H1 (cell line): ENCODE measurements at regions not wholly inside any gene's neighbourhood (a gene's known extent, or its start where the extent isn't known, plus 50 kb on each side); places are given as distances from the start of the nearest gene placed in this dataset.

Source experiments
- EGR1 ChIP-seq: IDR thresholded peaks from 2 replicates; pipeline ENCODE4 v1.6.1; 2011; ENCODE audit warnings: low read depth, low read length, borderline replicate concordance
- GTF2F1 ChIP-seq: IDR thresholded peaks from 2 replicates; pipeline ENCODE4 v1.6.1; 2012; ENCODE audit warnings: low read depth, low read length, improper control_type of control experiment, borderline replicate concordance
- NANOG ChIP-seq: IDR thresholded peaks from 2 replicates; pipeline ENCODE4 v1.6.1; 2011; ENCODE audit warnings: low read length, low read depth, mild to moderate bottlenecking, inconsistent platforms; ENCODE audit not compliant: insufficient read depth, poor library complexity, severe bottlenecking
- RFX5 ChIP-seq: IDR thresholded peaks from 2 replicates; pipeline ENCODE4 v1.6.1; 2011; ENCODE audit warnings: low read depth, low read length, improper control_type of control experiment, borderline replicate concordance
- ZNF274 ChIP-seq: IDR thresholded peaks from 2 replicates; pipeline ENCODE4 v1.7.0; 2012; ENCODE audit warnings: low read length, borderline replicate concordance; ENCODE audit errors: extremely low read depth
- TF ChIP-seq, protein P1 (sequence below), 3 experiments: IDR thresholded peaks; 1 replicate in 2 of 3; 2 replicates in 1 of 3; pipeline versions ENCODE4 v1.5.1 to v1.6.1; 2011; ENCODE audit warnings: low read length in 3 of 3, mild to moderate bottlenecking in 3 of 3, inconsistent platforms in 2 of 3, low read depth in 1 of 3, moderate library complexity in 1 of 3; ENCODE audit not compliant: insufficient read depth in 1 of 3; ENCODE audit errors: control extremely low read depth in 1 of 3
- TF ChIP-seq, protein P2 (sequence below): IDR thresholded peaks from 2 replicates; pipeline ENCODE4 v1.6.1; 2011; ENCODE audit warnings: low read length, improper control_type of control experiment

DNA sequence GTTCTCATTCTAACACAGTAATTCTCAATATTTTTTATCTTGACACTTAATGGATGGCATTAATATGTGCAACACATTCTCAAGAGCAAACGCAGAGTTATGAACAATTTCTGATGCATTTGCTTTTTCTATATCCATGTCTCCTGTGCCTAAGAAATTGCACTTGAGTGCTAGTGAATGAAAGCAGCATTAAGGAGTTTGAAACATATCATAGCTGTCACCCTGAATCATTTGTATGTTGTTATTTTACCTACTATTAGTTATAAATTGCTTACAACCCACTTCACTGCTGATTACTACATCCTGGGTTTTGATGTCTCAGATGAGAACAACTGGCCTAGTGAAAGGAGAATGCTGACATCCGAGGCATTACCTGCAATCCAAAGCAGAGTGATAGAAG, 387.3 kb downstream of the RASEF start (continued):
- TF ChIP-seq, protein P1, sequence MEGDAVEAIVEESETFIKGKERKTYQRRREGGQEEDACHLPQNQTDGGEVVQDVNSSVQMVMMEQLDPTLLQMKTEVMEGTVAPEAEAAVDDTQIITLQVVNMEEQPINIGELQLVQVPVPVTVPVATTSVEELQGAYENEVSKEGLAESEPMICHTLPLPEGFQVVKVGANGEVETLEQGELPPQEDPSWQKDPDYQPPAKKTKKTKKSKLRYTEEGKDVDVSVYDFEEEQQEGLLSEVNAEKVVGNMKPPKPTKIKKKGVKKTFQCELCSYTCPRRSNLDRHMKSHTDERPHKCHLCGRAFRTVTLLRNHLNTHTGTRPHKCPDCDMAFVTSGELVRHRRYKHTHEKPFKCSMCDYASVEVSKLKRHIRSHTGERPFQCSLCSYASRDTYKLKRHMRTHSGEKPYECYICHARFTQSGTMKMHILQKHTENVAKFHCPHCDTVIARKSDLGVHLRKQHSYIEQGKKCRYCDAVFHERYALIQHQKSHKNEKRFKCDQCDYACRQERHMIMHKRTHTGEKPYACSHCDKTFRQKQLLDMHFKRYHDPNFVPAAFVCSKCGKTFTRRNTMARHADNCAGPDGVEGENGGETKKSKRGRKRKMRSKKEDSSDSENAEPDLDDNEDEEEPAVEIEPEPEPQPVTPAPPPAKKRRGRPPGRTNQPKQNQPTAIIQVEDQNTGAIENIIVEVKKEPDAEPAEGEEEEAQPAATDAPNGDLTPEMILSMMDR (IDR thresholded peaks at IDR 0.05; ENCODE audit: control extremely low read depth in 1 of 3, insufficient read depth in 1 of 3, low read depth in 1 of 3, low read length in 3 of 3) = no peak
- TF ChIP-seq EGR1 (no peak), ZNF274 (no peak), RFX5 (no peak), GTF2F1 (no peak), NANOG (no peak)
- TF ChIP-seq, protein P2, sequence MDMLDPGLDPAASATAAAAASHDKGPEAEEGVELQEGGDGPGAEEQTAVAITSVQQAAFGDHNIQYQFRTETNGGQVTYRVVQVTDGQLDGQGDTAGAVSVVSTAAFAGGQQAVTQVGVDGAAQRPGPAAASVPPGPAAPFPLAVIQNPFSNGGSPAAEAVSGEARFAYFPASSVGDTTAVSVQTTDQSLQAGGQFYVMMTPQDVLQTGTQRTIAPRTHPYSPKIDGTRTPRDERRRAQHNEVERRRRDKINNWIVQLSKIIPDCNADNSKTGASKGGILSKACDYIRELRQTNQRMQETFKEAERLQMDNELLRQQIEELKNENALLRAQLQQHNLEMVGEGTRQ = no peak
